Activated CD4-positive, alpha-beta T cell treated with anti-CD3 and anti-CD28 coated beads, Interleukin-10, Interleukin-2, amounts not matched to agents 100 ng/mL and 50 ng/mL, durations not matched to agents 16 hours and 8 hours (primary cell): ENCODE measurements at regions not wholly inside any gene's neighbourhood (a gene's known extent, or its start where the extent isn't known, plus 50 kb on each side); places are given as distances from the start of the nearest gene placed in this dataset.
"Not testable (repeated sequence)": the region's sequence is repeated elsewhere in the genome, so short reads cannot be mapped to it uniquely, and the experiment has no call there.

Experiments used
- DNase-seq: peaks from one replicate; pipeline ENCODE4 v3.0.0-alpha.2; 2020

DNA sequence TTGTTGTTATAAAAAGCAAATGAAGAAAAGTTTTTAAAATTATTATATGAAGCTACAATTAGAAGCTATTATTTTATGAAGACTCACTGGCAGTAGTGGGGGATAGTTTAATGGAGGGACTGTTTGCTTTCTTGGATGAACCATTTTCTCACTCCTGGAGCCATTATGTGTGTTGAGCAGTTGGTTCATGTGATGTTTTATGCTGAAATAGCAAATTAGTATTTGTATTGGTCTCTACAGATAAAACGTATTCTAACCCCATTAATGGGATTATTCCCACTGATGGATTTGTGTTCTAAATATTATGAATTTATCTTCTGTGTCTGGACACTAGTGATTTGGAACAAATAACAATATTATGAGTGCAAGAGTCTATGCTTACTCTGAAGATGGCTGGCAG lies 507.5 kb upstream of the FSHR start:
- DNase-seq: no peak

DNA sequence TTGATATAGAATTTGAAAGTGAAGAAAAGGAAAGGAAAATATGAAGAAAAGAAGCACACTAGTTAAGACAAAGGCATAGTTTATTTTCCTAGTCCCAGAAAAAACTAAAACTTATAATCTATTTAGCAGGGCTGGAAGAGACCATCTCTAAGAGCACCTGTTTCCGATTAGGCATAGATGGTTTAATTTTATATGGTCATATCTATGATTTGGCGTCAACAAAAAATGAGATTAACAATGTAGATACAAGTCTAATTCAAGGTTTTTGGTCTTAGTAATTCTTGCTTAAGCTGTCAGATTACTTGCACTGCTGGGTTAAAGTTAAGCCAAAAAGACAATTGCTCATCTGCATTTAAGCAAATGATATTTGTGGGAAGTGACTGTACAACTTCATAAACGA lies 502.5 kb upstream of the FSHR start:
- DNase-seq: no peak

DNA sequence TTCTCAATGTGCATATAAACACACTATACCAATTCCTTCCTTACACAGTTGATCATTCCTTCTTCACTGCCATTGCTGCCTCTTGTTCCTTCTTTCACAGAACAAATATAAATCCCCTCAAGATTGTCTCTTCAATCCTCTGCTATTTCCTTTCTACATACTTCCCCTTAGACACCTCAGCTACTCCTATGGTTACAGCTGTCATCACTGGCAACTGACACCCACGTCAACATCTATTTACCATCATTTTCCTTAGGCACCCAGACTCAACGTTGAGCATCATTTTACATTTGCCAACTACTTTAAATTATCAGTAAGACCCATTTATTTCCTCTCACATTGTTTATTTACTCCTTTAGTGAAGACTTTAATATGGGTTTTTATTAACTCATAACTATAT lies 488.8 kb upstream of the FSHR start:
- no peak for DNase-seq

- no peak for DNase-seq
Measured at GRCh38 chr2:49640630-49641029, 486.3 kb upstream of the FSHR start.

GRCh38 chr2:49621016-49621415 lies 466.7 kb upstream of the FSHR start:
- DNase-seq: no peak

DNA sequence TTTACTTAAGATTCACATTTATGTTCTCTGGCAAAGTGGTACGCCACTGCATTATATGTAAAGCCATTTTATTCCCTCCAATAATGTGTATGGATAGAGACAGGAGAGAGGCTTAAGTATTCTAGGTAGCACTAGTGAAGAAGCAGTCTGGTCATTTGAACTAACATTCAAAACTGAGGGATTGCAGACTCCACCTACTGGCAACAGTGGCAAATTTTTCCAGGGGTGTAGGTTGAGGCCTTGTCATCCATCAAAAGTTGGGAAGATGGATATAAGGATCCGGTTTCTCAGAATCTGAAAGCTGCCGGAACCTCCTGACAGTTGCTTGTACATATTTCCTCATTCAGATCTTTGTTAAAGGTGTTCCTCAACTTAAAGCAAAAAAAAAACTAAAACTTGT lies 465.5 kb upstream of the FSHR start:
- DNase-seq: no peak

GRCh38 chr2:49618491-49618890 lies 464.2 kb upstream of the FSHR start:
- DNase-seq: no peak

DNA sequence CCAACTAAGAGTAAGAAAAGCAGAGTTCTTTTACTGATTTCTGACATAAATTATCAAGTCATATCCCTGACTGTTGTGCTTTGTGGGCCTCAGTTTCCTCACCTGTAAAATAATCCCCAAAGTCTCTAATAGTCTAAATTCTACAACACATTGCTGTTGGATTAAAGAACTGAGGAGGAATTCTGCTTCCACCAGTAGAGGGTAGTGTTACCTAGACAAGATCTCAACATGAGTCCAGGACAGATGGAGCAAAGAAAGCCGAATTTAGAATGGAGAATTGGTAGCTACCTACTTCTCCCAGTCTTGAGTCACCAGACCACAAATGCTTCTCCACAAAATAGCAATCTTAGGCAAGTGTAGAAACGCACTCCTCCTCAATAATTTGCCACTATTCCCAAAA lies 462.5 kb upstream of the FSHR start:
- peak; percentile 1 for DNase-seq

- not testable (repeated sequence) for DNase-seq
Measured at GRCh38 chr2:49611796-49612195, 457.5 kb upstream of the FSHR start.

DNA sequence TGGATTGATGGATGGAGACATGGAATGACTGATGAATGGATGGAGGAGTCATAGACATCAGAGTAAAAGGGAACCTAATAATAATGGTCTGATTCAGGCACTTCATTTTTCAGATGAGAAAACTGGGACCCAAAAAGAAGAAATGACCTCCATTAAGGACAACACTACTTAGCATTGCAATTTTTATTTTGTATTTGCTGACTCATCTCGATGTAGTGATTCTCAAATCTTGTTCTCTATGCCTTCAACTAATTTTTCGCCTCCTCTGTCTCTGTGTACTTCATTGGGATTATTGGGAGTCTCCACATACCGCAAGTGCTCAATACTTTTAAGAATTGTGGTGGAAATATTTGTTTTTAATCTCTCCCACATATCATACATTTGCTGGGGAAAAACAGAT lies 446.2 kb upstream of the FSHR start:
- no peak for DNase-seq

DNA sequence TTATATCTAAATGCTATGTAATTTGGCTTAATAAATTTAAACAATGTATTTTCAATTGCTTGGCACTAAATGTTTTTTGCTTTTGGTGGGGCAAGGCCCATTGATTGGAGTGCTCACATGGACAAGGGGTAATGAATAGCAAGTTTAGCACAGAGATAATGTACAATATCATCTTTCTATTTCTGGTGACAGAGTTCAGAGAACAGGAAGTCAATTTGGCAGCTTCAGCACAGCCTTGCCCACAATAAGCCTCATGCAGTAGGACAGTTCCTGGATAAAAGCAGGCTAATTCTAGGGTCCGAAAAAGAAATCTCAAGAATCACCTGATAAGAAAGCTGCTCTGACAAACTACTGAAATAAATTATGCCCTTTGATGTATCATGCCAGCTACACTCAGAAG lies 443.9 kb upstream of the FSHR start:
- DNase-seq: no peak

GRCh38 chr2:49585921-49586320 lies 431.6 kb upstream of the FSHR start:
- no peak for DNase-seq

DNA sequence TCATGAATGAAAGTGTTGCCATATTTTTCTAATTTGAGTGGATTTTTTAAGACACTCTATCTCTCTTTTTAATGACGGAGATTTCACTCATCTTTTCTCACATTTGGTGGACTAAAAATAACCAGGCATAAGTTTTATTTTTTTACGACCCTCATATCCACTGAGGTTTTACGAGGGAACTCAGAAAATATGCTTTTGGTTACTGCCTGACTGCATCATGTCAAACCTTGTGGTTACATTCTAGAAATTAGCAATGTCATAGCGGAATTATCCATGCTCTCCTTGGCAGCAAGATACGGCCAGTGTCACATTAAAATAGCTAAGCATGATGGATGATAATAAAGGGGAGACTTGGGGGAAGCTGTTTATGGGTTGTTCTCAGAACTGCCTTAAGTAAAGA lies 428.6 kb upstream of the FSHR start:
- DNase-seq: no peak

- DNase-seq: no peak
Measured at GRCh38 chr2:49577041-49577440, 422.7 kb upstream of the FSHR start.

DNA sequence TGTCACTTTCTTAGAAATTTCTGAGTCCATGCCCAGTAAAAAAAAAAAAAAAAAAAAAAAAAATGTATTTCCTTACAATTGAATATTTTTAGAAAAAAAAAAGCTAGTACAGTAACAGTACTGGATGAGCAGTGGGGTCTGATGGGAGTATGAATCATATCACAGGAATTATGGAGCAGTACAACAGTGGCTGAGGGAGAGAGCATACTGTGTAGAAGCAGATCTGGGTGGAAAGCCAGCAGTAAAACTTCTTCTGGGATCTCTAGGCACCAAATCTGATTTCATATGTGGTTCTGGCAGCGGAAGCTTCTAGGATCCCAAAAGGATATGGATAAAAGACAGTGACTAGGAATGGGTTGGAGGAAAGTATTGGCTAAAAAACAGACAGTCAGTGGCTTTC lies 414.9 kb upstream of the FSHR start:
- no peak for DNase-seq

- DNase-seq: no peak
Measured at GRCh38 chr2:49567811-49568600, 413.7 kb upstream of the FSHR start.

- DNase-seq: no peak
Measured at GRCh38 chr2:49567021-49567420, 412.7 kb upstream of the FSHR start.

- DNase-seq: no peak
Measured at GRCh38 chr2:49553658-49554057, 399.3 kb upstream of the FSHR start.

- DNase-seq: no peak
Measured at GRCh38 chr2:49532702-49533101, 378.4 kb upstream of the FSHR start.

- no peak for DNase-seq
Measured at GRCh38 chr2:49515996-49516782, 361.9 kb upstream of the FSHR start.

GRCh38 chr2:49514201-49514600 lies 359.9 kb upstream of the FSHR start:
- no peak for DNase-seq

GRCh38 chr2:49490710-49491109 lies 336.4 kb upstream of the FSHR start:
- DNase-seq: peak; percentile 34

- no peak for DNase-seq
Measured at GRCh38 chr2:49487139-49487538, 332.8 kb upstream of the FSHR start.

GRCh38 chr2:49480520-49480919 lies 326.2 kb upstream of the FSHR start:
- no peak for DNase-seq
